Fibroblast of villous mesenchyme (primary cell): ENCODE measurements at regions not wholly inside any gene's neighbourhood (a gene's known extent, or its start where the extent isn't known, plus 50 kb on each side); places are given as distances from the start of the nearest gene placed in this dataset.
"Not testable (repeated sequence)": the region's sequence is repeated elsewhere in the genome, so short reads cannot be mapped to it uniquely, and the experiment has no call there.

Experiments used
- DNase-seq: peaks from one replicate; pipeline ENCODE4 v3.0.0-alpha.2; 2010; ENCODE audit warnings: low read depth
- H3K4me3 ChIP-seq: 2 replicates; pipeline ENCODE4 v1.5.1; 2011; ENCODE audit warnings: low read depth, mild to moderate bottlenecking, low read length
- TF ChIP-seq, protein P1 (sequence below): IDR thresholded peaks from 2 replicates; pipeline ENCODE4 v1.5.1; 2012; ENCODE audit warnings: low read depth, mild to moderate bottlenecking, low read length; ENCODE audit not compliant: insufficient read depth

GRCh38 chr12:3380200-3381043 lies 110.6 kb upstream of the PRMT8 start:
- no peak overlapping the region for H3K4me3 ChIP-seq
- TF ChIP-seq, protein P1, sequence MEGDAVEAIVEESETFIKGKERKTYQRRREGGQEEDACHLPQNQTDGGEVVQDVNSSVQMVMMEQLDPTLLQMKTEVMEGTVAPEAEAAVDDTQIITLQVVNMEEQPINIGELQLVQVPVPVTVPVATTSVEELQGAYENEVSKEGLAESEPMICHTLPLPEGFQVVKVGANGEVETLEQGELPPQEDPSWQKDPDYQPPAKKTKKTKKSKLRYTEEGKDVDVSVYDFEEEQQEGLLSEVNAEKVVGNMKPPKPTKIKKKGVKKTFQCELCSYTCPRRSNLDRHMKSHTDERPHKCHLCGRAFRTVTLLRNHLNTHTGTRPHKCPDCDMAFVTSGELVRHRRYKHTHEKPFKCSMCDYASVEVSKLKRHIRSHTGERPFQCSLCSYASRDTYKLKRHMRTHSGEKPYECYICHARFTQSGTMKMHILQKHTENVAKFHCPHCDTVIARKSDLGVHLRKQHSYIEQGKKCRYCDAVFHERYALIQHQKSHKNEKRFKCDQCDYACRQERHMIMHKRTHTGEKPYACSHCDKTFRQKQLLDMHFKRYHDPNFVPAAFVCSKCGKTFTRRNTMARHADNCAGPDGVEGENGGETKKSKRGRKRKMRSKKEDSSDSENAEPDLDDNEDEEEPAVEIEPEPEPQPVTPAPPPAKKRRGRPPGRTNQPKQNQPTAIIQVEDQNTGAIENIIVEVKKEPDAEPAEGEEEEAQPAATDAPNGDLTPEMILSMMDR: no peak
- DNase-seq: no peak

DNA sequence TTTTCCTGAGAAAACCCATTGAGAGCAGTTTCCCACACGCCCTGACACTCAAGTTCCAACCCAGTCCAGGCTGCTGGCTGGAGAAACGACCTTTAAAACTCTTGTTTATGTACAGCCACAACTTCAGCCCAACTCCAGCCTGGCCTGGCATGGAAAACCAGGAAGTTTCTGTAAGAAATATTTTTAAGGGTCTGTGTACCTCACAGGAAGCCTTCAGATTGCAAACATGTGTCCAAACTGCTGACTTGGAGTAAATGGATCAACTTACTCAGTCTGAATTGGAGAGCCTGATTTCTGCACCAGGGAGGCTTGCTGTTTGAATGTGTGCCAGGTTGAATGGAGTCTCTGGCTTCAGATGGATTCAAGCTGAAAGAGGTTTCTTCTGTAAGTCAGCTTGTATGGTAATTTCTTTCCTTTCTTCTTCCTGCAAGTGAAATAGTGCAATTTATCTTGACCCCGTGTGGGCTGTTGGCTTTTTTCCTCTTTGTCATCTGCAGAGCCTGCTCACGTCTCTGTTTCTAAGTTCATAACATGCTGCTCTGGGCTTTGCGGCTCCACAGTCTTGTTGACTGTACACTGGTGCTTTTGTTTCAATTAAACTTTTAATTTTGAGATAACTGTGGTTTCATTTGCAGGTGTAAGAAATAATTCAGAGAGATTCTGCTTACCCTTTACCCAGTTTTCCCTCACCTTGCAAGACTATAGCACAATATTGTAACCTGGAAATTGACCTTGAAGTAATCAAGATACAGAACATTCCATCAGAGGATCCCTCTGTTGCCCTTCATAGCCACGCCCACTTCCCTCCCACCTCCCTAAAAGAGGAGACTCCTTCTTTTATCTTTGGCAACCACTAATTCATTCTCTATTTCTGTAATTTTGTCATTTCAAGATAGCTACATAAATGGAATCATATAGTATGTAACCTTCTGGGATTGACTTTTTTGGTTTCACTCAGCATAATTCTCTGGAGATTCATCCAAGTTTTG lies 109.7 kb upstream of the PRMT8 start:
- H3K4me3 ChIP-seq: no peak overlapping the region
- peak; percentile 2 for DNase-seq
- TF ChIP-seq, protein P1: no peak

- TF ChIP-seq, protein P1: no peak
- DNase-seq: no peak
- no peak overlapping the region for H3K4me3 ChIP-seq
Measured at GRCh38 chr12:3389986-3390385, 101.0 kb upstream of the PRMT8 start.

DNA sequence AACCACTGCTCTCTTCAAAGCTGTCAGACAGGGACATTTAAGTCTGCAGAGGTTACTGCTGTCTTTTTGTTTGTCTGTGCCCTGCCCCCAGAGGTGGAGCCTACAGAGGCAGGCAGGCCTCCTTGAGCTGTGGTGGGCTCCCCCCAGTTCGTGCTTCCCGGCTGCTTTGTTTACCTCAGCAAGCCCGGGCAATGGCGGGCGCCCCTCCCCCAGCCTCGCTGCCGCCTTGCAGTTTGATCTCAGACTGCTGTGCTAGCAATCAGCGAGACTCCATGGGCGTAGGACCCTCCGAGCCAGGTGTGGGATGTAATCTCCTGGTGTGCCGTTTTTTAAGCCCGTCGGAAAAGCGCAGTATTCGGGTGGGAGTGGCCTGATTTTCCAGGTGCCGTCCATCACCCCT lies 93.4 kb upstream of the PRMT8 start:
- not testable (repeated sequence) for H3K4me3 ChIP-seq, DNase-seq

- TF ChIP-seq, protein P1: no peak
- no peak overlapping the region for H3K4me3 ChIP-seq
- DNase-seq: no peak
Measured at GRCh38 chr12:3398196-3398789, 92.7 kb upstream of the PRMT8 start.

- DNase-seq: no peak
- TF ChIP-seq, protein P1: no peak
- H3K4me3 ChIP-seq: no peak overlapping the region
Measured at GRCh38 chr12:3405821-3406220, 85.2 kb upstream of the PRMT8 start.

- no peak overlapping the region for H3K4me3 ChIP-seq
- TF ChIP-seq, protein P1: no peak
- no peak for DNase-seq
Measured at GRCh38 chr12:3407723-3408122, 83.3 kb upstream of the PRMT8 start.
